ENCODE measurements at regions not wholly inside any gene's neighbourhood (a gene's known extent, or its start where the extent isn't known, plus 50 kb on each side); places are given as distances from the start of the nearest gene placed in this dataset.
"Not testable (repeated sequence)": the region's sequence is repeated elsewhere in the genome, so short reads cannot be mapped to it uniquely, and the experiment has no call there.

DNA sequence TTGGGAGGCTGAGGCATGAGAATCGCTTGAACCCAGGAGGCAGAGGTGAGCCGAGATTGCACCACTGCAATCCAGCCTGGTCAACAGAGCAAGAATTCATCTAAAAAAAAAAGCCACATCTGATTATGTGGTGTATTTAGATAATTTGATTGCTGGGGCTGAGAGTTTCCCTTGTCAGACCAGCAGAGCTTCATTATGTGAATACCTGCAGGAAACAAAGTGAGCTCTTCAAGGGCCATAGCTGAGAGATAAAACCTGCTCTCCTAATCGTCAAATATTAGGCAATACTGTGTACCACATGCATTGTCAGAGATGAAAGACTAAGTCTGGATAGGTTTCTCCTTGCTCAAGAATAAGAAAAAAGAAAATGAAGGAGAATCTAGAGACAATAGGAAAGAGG lies 800.0 kb upstream of the IGFBP7 start:
- no peak for DNase-seq

- no peak for DNase-seq
Measured at GRCh38 chr4:57905965-57906364, 795.8 kb upstream of the IGFBP7 start.

GRCh38 chr4:57877047-57877458 lies 766.9 kb upstream of the IGFBP7 start:
- DNase-seq, result no peak

DNA sequence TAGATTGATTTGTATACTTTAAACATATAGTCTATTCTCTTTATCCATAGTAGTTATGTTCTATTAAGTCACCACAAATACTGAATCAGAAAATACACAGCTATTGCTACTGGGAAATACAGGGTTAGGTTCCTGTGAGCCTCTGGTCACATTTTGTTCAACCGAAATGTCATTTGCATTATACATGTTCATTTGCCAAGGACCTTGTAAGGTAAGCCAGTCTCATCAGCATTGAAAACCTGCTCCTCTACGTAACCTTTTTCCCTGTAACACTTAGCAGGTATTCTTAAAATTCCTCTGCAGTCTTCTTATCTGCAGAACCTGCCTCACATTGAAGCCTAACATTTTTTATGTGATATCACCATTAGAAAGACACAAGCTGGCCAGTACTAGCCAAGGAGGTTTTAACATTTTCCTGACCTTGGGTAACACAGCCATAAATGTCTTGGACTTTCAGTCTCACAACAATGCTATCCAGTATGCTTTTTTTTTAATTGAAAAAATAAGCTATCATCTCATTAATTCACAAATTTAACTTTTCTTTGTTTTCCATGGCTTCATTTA lies 765.7 kb upstream of the IGFBP7 start:
- DNase-seq, result no peak

GRCh38 chr4:57866468-57867171 lies 756.4 kb upstream of the IGFBP7 start:
- DNase-seq, result no peak

DNA sequence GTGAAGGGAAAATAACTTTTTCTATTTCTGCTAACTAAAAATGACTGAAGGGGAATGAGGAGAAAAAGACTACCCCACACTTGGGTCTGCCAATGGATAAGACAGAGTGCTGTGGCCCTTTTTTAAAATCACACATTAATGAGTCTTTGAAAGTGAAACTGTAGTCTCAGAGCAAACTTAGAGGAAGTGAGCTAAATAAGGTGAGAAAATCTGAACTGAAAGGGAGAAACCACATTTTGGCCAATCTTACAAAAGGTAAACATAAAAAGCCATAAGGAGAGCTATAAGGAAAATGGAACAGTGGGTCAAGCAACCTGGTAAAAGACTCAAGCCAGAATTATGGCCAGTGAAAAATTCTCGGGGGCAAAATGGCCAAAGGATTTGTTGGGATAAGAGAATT lies 755.1 kb upstream of the IGFBP7 start:
- DNase-seq, result no peak

GRCh38 chr4:57854748-57855147 lies 744.6 kb upstream of the IGFBP7 start:
- DNase-seq, result no peak

- no peak for DNase-seq
Measured at GRCh38 chr4:57850141-57850540, 740.0 kb upstream of the IGFBP7 start.

GRCh38 chr4:57832083-57832482 lies 721.9 kb upstream of the IGFBP7 start:
- DNase-seq, result no peak

GRCh38 chr4:57789666-57790065 lies 679.5 kb upstream of the IGFBP7 start:
- no peak for DNase-seq

- no peak for DNase-seq
Measured at GRCh38 chr4:57777876-57778275, 667.7 kb upstream of the IGFBP7 start.

DNA sequence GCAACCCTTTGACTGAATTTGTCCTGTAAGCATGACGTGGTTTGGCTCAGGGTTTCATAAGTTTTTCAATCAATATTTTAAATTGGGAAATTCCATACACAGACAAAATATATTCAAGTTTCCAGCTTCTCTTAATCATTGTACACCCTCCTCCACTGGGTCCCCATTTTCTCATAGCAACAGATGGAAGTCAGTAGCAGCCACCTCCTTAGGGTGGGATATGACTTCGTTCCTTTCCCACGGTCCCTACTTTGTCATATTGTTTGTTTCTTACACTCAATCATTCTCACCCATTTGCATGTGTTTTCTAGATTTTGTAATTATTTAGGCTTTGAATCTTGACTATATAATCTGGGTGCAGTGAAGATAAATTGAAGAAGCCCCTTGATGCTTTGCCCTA lies 664.5 kb upstream of the IGFBP7 start:
- no peak for DNase-seq

DNA sequence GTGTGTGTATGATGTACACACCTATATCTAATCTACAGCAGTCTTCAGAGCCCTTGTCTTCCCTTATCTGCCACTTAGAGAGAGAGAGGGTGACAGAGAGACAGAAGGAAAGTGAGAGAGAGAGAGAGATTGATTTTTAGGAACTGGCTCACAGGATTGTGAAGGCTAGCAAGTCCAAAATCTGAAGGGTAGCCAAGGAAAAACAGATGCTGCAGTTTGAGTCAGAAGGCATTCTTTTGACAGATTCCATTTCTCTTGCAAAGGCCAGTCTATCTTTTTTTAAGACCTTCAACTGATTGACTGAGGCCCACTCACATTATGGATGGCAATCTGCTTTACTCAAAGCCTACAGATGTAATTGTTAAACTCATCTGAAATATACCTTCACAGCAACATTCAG lies 664.0 kb upstream of the IGFBP7 start:
- DNase-seq, result peak in 3 of 58 donors; percentile 1 to 24 (median 1)

DNA sequence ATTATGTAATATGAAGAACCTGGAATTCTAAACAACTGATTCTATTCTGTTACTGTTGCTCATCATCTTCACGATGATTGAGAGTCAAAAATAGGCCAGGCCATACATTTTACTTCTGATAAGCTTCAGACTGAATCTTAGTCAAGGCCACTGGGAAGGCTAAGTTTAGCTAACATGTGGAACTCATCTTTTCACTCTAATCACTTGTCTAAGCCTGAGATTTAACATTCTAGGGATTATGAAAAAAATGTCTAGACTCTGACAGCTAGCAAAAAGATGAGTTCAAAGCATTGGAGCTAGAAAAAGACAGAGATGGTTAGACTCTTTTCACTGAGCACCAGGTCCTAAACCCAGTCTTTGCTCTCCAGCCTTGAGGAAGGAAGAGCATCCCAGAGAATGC lies 656.2 kb upstream of the IGFBP7 start:
- no peak for DNase-seq

DNA sequence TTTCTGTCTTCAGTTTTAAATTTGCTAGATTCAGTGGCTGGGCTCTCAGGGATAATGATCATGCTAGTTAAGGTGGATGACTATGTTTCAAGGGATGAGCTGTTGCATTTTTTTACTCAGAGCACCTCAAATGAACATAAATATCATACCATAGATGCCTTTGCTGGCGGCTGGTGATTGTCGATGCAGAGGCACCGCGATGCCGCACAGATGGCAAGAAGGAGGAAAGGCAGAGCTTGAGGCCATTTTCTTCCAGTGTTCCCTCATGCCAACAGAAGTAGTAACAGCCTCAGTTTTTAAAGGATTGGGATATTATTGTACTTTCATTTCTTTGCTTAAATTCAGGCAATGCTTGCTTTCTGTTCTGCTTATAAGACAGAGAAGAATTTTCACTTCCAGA lies 654.7 kb upstream of the IGFBP7 start:
- peak in 35 of 58 donors; percentile 0 to 64 (median 18) for DNase-seq

DNA sequence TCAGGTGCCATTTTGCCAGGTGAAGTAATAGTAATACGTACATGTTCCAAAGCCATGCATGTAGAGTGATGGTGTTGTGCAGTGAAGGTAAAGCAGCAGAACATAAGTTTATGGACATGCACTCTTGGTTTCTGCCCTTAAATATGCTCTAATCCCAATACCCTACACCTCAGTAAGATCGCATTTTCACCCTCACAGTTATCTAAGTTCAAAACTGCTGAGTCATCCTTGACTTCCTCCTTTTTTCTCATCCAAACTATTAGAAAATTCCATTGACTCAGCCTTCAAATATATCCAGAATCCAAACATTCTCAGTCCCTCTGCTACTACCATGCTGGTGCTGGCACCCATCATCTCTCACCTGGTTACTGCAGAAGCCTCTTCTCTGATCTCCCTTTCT lies 652.9 kb upstream of the IGFBP7 start:
- DNase-seq, result no peak

- no peak for DNase-seq
Measured at GRCh38 chr4:57740625-57741190, 630.5 kb upstream of the IGFBP7 start.

DNA sequence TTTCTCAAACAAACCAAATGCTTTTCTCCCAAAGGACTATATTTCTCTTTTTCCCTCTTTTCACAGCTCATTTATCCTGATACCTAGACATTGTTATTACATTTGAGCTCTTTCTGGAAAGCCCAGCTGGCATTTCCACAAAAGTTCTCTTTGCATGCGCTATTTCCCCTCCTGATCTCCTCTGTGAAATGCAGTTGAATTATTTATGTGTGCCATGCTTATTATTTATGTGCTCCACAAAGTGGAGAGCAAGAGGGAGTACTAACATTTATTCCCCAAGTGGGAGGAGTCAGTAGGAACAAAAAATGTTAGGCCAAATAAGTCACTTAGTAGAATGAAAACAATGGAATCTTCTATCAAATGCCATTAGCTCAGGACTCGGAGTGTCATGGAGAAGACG lies 626.6 kb upstream of the IGFBP7 start:
- no peak for DNase-seq

DNA sequence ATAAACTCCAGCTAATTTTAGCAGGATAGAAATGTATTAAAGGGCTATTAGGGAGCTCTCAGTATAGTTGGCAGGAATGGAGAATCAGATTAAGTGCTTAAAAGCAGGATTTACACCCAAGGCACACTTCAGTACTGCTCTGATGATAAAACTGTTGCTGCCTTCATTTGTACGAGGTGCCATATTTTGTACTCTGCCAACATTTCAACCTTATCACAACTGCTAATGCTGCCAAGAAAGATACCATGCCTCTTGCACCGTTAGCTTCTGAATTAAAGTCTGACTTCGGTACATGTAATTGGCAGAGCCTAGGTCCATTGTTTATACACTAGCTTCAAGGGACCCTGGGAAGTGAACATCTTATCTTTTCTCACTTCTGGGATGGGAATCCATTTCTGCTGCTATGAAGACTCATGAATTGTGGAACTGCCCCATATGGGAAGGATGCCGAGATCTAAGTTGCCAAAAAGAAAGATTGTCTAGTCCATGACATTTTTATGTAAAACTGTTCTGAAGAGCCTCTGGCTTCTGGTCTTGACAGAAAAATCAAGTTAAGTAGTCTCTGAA lies 624.0 kb upstream of the IGFBP7 start:
- DNase-seq, result no peak

GRCh38 chr4:57729775-57730570 lies 619.8 kb upstream of the IGFBP7 start:
- DNase-seq, result not testable (repeated sequence)

GRCh38 chr4:57726154-57726553 lies 616.0 kb upstream of the IGFBP7 start:
- no peak for DNase-seq

- no peak for DNase-seq
Measured at GRCh38 chr4:57719456-57719855, 609.3 kb upstream of the IGFBP7 start.

All from anterior cingulate cortex (tissue), 58 donors.